Ovary (tissue), 7 donors: ENCODE measurements at regions not wholly inside any gene's neighbourhood (a gene's known extent, or its start where the extent isn't known, plus 50 kb on each side); places are given as distances from the start of the nearest gene placed in this dataset.

Experiments
- DNase-seq, 5 donors: peaks; one replicate each; pipeline ENCODE4 v3.0.0-alpha.2; 2019 to 2020
- H3K27ac ChIP-seq, 2 donors: fragments of 200-600 bp; one replicate each; pipeline versions ENCODE4 v1.5.1 to v1.8.0; 2019 to 2022
- H3K27me3 ChIP-seq: fragments of 200-600 bp; one replicate; pipeline ENCODE4 v1.8.0; 2022
- H3K36me3 ChIP-seq: fragments of 200-600 bp; sonication (generic); one replicate; pipeline ENCODE4 v1.5.1; 2019
- H3K4me1 ChIP-seq: one replicate; pipeline ENCODE4 v1.8.1; 2013; ENCODE audit warnings: mild to moderate bottlenecking, moderate library complexity; ENCODE audit not compliant: insufficient read depth
- H3K4me3 ChIP-seq: fragments of 200-600 bp; sonication (generic); one replicate; pipeline ENCODE4 v1.5.1; 2017
- H3K9me3 ChIP-seq, 2 donors: fragments of 200-600 bp in 1 of 2; sonication (generic) in 1 of 2; one replicate each; pipeline versions ENCODE4 v1.5.1 to v1.8.1; 2013 to 2019; ENCODE audit warnings: mild to moderate bottlenecking in 1 of 2, moderate library complexity in 1 of 2
- EP300 ChIP-seq: sonication (generic); formaldehyde crosslinking; IDR thresholded peaks from one replicate; pipeline ENCODE4 v1.6.1; 2017; ENCODE audit warnings: antibody characterized with exemption
- POLR2A ChIP-seq: fragments of 450-650 bp; IDR thresholded peaks from one replicate; pipeline ENCODE4 v1.6.1; 2017; ENCODE audit warnings: antibody characterized with exemption, mild to moderate bottlenecking, moderate library complexity
- WGBS, 3 donors: extraction: QIAGEN DNeasy Blood & Tissue Kit in 1 of 3; methylation state at CpG; one replicate each; pipeline versions ENCODE4 v1.1.5 to v1.1.7; 2013 to 2017; 5-methylcytosine and 5-hydroxymethylcytosine counted together
- intact Hi-C, 4 donors: fragments of 100-400 bp; cut with DNase I; formaldehyde crosslinking; loops; one replicate each; pipeline versions ENCODE4 v1.11.0 to v1.15.1; 2022 to 2023
- TF ChIP-seq, protein P1 (sequence below), 3 donors: fragments of 450-650 bp in 2 of 3; fragments of 200-600 bp in 1 of 3; IDR thresholded peaks; one replicate each; pipeline versions ENCODE4 v1.5.1 to v1.8.0; 2016 to 2022; ENCODE audit warnings: antibody characterized with exemption in 3 of 3, mild to moderate bottlenecking in 1 of 3
- donor health status: DM: no; HTN: no; CAD: no; lungs with moderate emphysema.
- donor health status: DM: no; HTN: no; CAD: no.
- donor health status: Bipolar disorder and iron deficiency.
- donor health status: DM: no; HTN: no; CAD: no.
- donor health status: DM: yes; HTN: yes; CAD: no.

- H3K4me1 ChIP-seq = no peaks in the 10 kb centered on the region
- no peaks in the 10 kb centered on the region for H3K36me3 ChIP-seq
- no peak overlapping the region for H3K4me3 ChIP-seq
- WGBS, 3 donors = 68 to 87% (median 75%) methylated on average over 6 of the region's 6 CpGs
- H3K27me3 ChIP-seq = no peaks in the 10 kb centered on the region
- intact Hi-C loops = no loop called here
- no peak overlapping the region for H3K27ac ChIP-seq
- DNase-seq = no peak
- TF ChIP-seq, protein P1, sequence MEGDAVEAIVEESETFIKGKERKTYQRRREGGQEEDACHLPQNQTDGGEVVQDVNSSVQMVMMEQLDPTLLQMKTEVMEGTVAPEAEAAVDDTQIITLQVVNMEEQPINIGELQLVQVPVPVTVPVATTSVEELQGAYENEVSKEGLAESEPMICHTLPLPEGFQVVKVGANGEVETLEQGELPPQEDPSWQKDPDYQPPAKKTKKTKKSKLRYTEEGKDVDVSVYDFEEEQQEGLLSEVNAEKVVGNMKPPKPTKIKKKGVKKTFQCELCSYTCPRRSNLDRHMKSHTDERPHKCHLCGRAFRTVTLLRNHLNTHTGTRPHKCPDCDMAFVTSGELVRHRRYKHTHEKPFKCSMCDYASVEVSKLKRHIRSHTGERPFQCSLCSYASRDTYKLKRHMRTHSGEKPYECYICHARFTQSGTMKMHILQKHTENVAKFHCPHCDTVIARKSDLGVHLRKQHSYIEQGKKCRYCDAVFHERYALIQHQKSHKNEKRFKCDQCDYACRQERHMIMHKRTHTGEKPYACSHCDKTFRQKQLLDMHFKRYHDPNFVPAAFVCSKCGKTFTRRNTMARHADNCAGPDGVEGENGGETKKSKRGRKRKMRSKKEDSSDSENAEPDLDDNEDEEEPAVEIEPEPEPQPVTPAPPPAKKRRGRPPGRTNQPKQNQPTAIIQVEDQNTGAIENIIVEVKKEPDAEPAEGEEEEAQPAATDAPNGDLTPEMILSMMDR (IDR thresholded peaks at IDR 0.05) = no peak
- TF ChIP-seq POLR2A (no peak), EP300 (no peak)
- H3K9me3 ChIP-seq = no peaks in the 10 kb centered on the region
These were observed 288.2 kb upstream of the TMPO start for GRCh38 chr12:98227162-98227561.

- Histone ChIP-seq H3K27me3 (no peaks in the 10 kb centered on the region), H3K27ac (no peak overlapping the region), H3K36me3 (no peaks in the 10 kb centered on the region), H3K4me1 (no peaks in the 10 kb centered on the region), H3K4me3 (no peak overlapping the region), H3K9me3 (no peaks in the 10 kb centered on the region)
- DNase-seq = no peak
- no peak for TF ChIP-seq POLR2A
- TF ChIP-seq, protein P1 (IDR thresholded peaks at IDR 0.05) = no peak
- TF ChIP-seq EP300 = no peak
- WGBS, 3 donors = 29 to 43% (median 31%) methylated on average over 8 of the region's 8 CpGs
- intact Hi-C loops = no loop called here
These were observed 286.5 kb upstream of the TMPO start for GRCh38 chr12:98228683-98229539.

DNA sequence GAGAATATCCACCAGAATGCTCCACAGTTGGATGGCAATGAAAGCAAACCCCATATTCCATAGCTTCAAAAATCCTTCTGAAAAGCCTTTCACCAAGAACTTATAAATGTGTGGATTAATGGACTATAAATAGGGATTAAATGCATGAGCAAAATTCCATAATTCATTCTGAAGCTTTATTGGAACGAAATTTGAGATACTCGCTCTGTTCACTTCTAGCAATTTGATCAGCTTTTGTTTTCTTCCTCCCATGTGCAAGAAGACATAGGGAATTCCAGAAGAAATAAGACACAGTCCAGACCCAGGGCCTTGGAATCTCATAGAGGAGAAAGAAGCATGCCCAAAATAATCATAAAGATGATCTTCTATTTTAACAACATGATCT, 285.9 kb upstream of the TMPO start:
- H3K4me1 ChIP-seq = no peaks in the 10 kb centered on the region
- intact Hi-C loops = no loop called here

GRCh38 chr12:98232753-98233390, 282.5 kb upstream of the TMPO start:
- Histone ChIP-seq H3K36me3 (no peaks in the 10 kb centered on the region), H3K4me3 (no peak overlapping the region), H3K27ac (no peak overlapping the region), H3K9me3 (no peaks in the 10 kb centered on the region), H3K4me1 (no peaks in the 10 kb centered on the region), H3K27me3 (no peaks in the 10 kb centered on the region)
- intact Hi-C loops = no loop called here
- DNase-seq = no peak
- 70 to 81% (median 77%) methylated on average over 3 of the region's 3 CpGs for WGBS, 3 donors
- TF ChIP-seq EP300 (no peak), POLR2A (no peak)
- TF ChIP-seq, protein P1 (IDR thresholded peaks at IDR 0.05) = no peak

More for the DNA sequence above, 285.9 kb upstream of the TMPO start:
- no peaks in the 10 kb centered on the region for H3K27me3 ChIP-seq
- H3K4me3 ChIP-seq = no peak overlapping the region
- no peaks in the 10 kb centered on the region for H3K9me3 ChIP-seq
- no peak for DNase-seq
- no peaks in the 10 kb centered on the region for H3K36me3 ChIP-seq
- TF ChIP-seq, protein P1 (IDR thresholded peaks at IDR 0.05) = no peak
- TF ChIP-seq POLR2A (no peak), EP300 (no peak)
- 40 to 43% (median 43%) methylated on average over 2 of the region's 2 CpGs for WGBS, 3 donors
- no peak overlapping the region for H3K27ac ChIP-seq
